T-helper 2 cell treated with Interferon-gamma antibody and Interleukin-4, amounts not matched to agents 5 μg/mL and 100 μg/mL, for 36 hours (primary cell): ENCODE measurements at regions not wholly inside any gene's neighbourhood (a gene's known extent, or its start where the extent isn't known, plus 50 kb on each side); places are given as distances from the start of the nearest gene placed in this dataset.

ENCODE experiments used
- DNase-seq: peaks from one replicate; pipeline ENCODE4 v3.0.0; 2021; ENCODE audit warnings: low spot score
- H3K27ac Mint-ChIP-seq: one replicate; pipeline ENCODE4 v1.8.0; 2021; ENCODE audit warnings: mild to moderate bottlenecking, mixed read lengths
- H3K27me3 Mint-ChIP-seq: one replicate; pipeline ENCODE4 v1.8.0; 2021; ENCODE audit warnings: low read depth, mixed read lengths
- H3K36me3 Mint-ChIP-seq: one replicate; pipeline ENCODE4 v1.8.0; 2021; ENCODE audit warnings: low read depth, mixed read lengths
- H3K4me1 Mint-ChIP-seq: one replicate; pipeline ENCODE4 v1.8.0; 2021; ENCODE audit warnings: low read depth, mixed read lengths
- H3K4me3 Mint-ChIP-seq: one replicate; pipeline ENCODE4 v1.8.0; 2022; ENCODE audit warnings: mild to moderate bottlenecking, moderate library complexity, mixed read lengths
- H3K9me3 Mint-ChIP-seq: one replicate; pipeline ENCODE4 v1.8.0; 2021; ENCODE audit warnings: mixed read lengths

DNA sequence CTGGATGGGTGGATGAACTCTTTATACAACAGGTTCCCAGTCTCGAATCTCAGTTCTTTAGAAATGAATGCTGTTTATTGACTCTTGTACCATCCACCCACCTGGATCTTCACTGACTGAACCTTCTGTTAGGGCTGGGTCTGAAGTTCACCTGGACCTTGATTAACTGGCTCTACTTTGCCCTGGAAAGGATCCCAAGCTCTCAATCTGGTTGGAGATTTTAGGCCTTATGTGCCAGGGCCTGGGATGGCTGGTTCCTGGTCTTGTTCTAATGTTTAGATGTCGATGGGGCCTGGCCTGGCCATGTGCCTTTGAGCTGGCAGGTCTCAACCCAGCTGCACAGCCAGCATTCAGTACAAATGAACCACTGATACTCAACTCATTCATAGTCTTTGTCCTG is 76.5 kb upstream of the MED13L start:
- H3K4me3 Mint-ChIP-seq, result no peak overlapping the region
- no peaks in the 10 kb centered on the region for H3K9me3 Mint-ChIP-seq
- no peak overlapping the region for H3K27ac Mint-ChIP-seq
- no peak for DNase-seq
- peaks cover 6% of the 10 kb centered on the region for H3K4me1 Mint-ChIP-seq
- H3K36me3 Mint-ChIP-seq, result no peaks in the 10 kb centered on the region
- no peaks in the 10 kb centered on the region for H3K27me3 Mint-ChIP-seq

DNA sequence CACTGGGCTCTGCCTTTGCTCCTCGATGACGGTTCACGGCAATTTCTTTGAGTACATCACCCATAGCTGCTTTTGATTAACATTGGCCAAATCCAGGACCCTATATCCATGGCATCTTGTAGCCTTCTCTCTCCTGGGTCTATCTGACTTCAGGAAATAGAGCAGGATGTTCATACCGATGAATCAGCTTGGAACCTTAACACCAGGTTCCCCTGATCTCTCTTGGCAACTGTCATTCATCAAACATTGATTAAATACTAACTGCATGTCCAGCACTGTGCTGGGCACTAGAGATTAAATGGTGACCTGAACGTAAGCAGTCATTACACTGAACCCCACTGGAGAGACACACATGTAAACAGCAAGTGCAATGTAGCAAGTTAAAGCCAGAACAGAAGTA is 77.0 kb upstream of the MED13L start:
- H3K27ac Mint-ChIP-seq, result no peak overlapping the region
- no peak overlapping the region for H3K4me3 Mint-ChIP-seq
- H3K36me3 Mint-ChIP-seq, result no peaks in the 10 kb centered on the region
- no peaks in the 10 kb centered on the region for H3K9me3 Mint-ChIP-seq
- H3K27me3 Mint-ChIP-seq, result no peaks in the 10 kb centered on the region
- DNase-seq, result no peak
- H3K4me1 Mint-ChIP-seq, result peaks cover 12% of the 10 kb centered on the region

DNA sequence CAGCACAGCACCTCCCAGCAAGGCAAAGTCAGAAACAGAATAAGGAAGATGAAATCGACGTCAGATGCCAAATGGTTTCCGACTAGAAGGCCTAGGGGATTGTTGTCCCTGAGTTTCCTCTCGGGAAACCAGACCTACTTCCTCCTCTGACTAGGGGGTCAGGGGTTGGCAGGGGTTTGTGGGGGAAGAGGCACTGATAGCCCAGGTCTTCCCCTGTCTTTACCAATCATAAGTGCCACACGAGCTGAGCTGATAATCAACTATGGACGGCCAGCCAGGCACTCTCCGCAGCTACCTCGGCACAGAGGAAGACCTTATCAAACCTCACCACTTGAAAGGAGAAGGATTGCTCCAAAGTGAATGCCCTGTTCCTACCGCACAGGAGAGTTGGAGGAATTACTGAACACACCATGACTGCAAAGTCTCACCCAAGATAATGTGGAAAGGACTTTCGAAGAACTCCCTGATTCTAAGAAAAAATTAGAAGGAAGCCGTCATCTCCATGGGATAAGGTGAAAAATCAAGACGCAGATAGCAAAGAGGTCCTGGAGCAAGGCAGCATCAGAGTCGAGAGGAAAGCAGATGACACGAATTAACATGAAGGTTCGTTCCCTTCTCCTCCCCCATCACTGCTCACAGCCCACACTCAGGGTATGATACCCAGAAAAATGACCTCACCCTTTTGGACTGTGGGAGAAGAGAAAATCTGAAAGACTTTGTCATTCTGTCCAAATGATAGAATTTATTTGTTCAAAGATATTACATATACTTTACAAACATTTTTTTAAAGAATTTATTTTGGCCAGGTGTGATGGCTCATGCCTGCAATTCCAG is 77.7 kb upstream of the MED13L start:
- H3K4me1 Mint-ChIP-seq, result peaks cover 15% of the 10 kb centered on the region
- DNase-seq, result no peak
- no peaks in the 10 kb centered on the region for H3K27me3 Mint-ChIP-seq
- H3K27ac Mint-ChIP-seq, result no peak overlapping the region
- H3K36me3 Mint-ChIP-seq, result no peaks in the 10 kb centered on the region
- H3K9me3 Mint-ChIP-seq, result no peaks in the 10 kb centered on the region
- no peak overlapping the region for H3K4me3 Mint-ChIP-seq

DNA sequence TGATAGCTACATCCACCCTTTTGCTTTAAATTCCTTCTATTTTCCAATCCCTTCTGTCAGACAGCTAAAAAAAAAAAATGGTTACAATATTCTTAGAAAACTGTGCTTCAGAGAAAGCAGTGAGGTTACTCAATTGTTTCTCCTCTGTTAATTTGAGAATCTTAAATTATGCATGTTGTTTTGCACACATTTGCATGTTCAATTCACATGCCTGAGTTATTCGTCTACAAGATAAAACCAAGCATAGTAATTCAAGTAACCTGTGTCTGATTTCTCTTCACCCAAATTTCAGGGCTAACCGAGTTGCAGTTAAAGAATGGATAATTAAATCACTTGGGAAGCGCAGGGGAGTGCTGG is 81.0 kb upstream of the MED13L start:
- Mint-ChIP-seq H3K4me3 (no peak overlapping the region), H3K4me1 (peaks cover 23% of the 10 kb centered on the region), H3K27ac (no peak overlapping the region)

DNA sequence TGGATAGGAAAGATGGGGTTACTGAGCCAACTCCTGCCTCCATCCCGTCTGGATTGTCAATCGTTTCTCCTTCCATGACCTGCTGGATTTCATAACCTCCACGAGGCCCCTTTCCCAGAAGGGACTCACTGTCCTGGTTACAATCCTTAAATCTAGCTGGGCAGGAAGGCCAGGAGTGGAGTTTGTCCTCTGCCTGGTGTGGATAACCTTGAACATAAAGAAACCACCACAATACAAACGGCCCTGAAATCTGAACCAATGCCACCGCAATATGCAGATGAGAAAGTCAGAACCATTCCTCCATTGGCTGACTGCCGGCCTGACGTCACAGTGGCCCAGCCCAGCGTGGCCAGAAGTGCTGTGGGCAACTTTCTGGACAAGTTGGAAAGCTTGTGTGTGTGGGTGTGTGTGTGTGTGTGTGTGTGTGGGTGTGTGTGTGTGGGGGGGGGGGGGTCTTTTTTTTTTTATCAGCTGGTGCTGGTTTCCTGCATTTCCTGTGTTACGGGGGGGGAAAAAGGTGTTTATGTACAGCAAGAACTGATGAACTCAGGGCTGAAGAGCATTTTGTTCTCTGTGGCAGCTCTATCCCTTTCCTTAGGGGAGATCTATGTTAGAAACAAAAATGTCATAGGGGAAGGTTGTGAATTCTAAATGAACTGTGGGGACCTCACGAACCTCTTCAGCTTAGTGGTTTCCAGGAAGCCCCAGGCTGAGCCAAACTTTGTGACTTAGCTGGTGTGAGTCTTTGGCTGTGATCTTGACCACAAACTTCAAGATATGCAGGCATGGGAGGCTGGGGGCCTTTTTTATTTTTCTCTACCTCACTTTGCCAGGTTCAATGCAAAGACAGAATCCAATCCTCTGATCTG is 81.6 kb upstream of the MED13L start:
- Mint-ChIP-seq H3K4me1 (peaks cover 23% of the 10 kb centered on the region), H3K27ac (peak overlapping the region; percentile 89), H3K9me3 (no peaks in the 10 kb centered on the region), H3K4me3 (peak overlapping the region; percentile 78), H3K27me3 (no peaks in the 10 kb centered on the region), H3K36me3 (no peaks in the 10 kb centered on the region)
- peak; percentile 63 for DNase-seq

More for the DNA sequence above, 81.0 kb upstream of the MED13L start:
- H3K9me3 Mint-ChIP-seq, result no peaks in the 10 kb centered on the region
- no peak for DNase-seq
- H3K27me3 Mint-ChIP-seq, result no peaks in the 10 kb centered on the region
- no peaks in the 10 kb centered on the region for H3K36me3 Mint-ChIP-seq

DNA sequence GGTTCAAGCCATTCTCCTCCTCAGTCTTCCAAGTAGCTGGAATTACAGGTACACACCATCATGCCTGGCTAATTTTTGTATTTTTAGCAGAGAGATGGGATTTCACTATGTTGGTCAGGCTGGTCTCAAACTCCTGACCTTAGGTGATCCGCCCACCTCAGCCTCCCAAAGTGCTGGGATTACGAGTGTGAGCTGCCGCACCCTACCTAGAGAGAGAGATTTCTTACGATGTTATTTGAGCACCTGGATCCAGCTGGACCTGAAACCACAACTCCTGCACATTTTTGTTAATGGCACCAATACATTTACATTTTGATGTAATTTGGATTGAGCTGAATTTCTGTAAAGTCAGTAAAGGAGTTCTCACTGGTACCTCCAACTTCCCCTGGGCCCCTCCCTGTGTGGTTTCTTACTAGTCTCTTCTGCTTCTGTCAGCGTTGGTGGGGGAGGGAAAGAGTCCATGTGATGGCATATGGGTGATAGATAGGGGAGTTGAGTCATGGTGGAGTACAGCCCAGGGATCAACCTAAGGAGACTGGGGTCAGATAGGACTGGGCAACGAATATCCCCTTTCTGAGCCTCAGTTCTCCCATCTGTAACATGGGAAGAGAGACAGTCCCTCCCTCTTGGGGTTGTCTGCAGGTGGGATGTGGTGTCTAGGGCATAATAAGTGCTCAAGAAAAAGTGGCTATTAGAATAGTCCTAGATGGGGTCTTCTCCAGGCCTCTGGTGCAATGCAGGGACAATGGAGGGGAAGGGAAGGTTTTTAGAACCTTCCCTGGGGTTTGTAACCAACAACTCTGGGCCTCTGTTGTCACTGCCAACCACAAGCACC is 83.3 kb upstream of the MED13L start:
- no peaks in the 10 kb centered on the region for H3K9me3 Mint-ChIP-seq
- DNase-seq, result peak; percentile 15
- peaks cover 27% of the 10 kb centered on the region for H3K4me1 Mint-ChIP-seq
- H3K27me3 Mint-ChIP-seq, result no peaks in the 10 kb centered on the region
- peak overlapping the region; percentile 15 for H3K4me3 Mint-ChIP-seq
- H3K27ac Mint-ChIP-seq, result peak overlapping the region; percentile 55
- H3K36me3 Mint-ChIP-seq, result no peaks in the 10 kb centered on the region

DNA sequence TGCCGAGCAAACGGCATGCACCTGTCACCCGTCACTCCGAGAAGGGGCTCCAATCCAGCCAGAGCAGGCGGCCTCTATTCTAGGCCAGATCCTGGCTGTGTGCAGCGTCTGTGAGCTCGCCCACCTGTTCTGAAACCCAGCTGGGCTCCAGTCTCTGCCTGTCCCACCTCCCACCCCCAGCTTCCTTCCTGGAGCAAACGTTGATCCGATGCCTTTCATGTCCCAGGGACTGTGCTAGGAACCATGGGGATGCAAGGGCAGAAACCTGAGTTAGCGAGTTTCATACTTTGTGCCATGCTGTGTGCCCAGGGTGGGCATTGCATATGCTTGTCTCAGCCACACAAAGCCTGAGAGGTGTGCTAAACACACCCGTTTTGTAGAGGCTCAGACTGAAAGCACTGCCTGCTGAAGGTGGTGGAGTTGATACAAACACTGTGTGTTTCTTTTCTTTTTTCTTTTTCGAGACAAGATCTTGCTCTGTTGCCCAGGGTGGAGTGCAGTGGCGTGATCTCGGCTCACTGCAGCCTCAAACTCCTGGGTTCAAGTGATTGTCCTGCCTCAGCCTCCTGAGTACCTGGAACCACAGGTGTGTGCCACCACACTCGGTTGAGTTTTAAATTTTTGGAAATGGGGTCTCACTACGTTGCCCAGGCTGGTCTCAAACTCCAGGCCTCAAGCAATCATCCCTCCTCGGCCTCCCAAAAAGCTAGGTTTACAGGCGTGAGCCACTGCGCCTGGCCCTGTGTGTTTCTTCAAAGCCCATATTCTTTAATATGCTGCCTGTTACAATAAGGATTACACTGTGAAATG is 84.1 kb upstream of the MED13L start:
- H3K9me3 Mint-ChIP-seq, result no peaks in the 10 kb centered on the region
- DNase-seq, result no peak
- no peak overlapping the region for H3K27ac Mint-ChIP-seq
- H3K4me1 Mint-ChIP-seq, result peaks cover 27% of the 10 kb centered on the region
- H3K36me3 Mint-ChIP-seq, result no peaks in the 10 kb centered on the region
- no peak overlapping the region for H3K4me3 Mint-ChIP-seq
- no peaks in the 10 kb centered on the region for H3K27me3 Mint-ChIP-seq

DNA sequence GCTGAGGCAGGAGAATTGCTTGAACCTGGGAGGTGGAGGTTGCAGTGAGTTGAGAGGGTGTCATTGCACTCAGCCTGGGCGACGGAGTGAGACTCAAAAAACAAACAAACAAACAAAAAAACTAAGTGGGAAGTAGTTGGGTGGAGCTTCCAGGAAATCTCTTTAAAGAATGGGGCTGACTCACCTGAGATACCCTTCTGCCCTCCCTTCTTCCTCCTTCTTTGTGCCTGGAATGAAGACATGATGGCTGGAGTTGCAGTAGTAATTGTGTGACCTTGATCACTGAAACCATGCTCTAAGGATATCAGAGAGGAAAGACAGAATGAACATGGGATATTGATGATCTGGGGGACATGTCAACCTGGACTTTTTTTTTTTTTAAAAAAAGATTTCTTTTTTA is 87.6 kb upstream of the MED13L start:
- no peaks in the 10 kb centered on the region for H3K36me3 Mint-ChIP-seq
- DNase-seq, result no peak
- H3K27ac Mint-ChIP-seq, result no peak overlapping the region
- H3K27me3 Mint-ChIP-seq, result no peaks in the 10 kb centered on the region
- H3K4me3 Mint-ChIP-seq, result no peak overlapping the region
- H3K4me1 Mint-ChIP-seq, result peaks cover 12% of the 10 kb centered on the region
- no peaks in the 10 kb centered on the region for H3K9me3 Mint-ChIP-seq

DNA sequence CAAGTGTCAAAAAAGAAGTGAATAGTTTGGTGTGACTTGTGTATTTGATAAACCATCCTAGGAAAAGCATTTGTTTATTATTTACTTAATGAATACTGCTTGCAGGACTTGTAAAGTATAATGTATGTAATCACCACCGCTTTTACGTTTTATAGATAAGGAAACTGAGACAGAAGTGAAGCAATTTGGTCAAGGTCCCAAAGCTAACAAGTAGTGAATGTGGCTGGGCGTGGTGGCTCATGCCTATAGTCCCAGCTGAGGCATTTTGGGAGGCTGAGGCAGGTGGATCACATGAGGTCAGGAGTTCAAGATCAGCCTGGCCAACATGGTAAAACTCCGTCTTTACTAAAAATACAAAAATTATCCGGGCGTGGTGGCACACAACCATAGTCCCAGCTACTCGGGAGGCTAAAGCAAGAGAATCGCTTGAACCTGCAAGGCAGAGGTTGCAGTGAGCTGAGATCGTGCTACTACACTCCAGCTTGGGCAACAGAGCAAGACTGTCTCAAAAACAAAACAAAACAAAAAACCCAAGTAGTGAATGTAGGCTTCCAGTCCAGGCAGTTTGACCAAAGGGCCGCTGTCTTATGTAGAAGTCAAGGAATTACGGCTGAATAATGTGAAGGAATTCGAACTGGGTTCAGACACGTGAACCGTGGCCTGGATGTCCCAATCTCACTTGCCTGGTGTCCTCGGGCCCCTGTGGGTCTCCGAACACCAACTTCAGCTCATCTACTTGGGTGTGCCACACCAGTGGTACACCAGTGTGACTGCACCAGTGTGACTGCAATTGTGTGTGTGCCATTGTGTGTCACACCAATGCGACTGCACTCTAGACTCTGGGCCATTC is 88.3 kb upstream of the MED13L start:
- H3K9me3 Mint-ChIP-seq, result no peaks in the 10 kb centered on the region
- peaks cover 6% of the 10 kb centered on the region for H3K4me1 Mint-ChIP-seq
- DNase-seq, result no peak
- H3K4me3 Mint-ChIP-seq, result no peak overlapping the region
- H3K27ac Mint-ChIP-seq, result no peak overlapping the region
- H3K36me3 Mint-ChIP-seq, result no peaks in the 10 kb centered on the region
- H3K27me3 Mint-ChIP-seq, result no peaks in the 10 kb centered on the region

DNA sequence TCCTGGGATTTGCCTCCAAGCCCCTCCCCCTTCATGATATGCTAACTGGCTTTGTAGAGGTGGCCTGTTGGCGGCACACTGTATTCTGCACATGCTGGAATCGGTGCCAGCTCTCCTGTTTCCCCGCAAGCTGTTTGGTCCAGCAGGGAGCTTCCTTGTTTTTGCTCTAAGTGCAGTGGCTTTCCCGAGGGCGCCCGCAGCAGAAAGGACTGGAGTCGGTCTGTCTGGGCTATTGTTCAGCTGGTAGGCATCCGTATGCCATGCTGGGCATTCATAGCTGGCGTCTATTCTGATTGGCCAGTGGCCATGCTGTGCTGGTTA is 88.9 kb upstream of the MED13L start:
- H3K4me3 Mint-ChIP-seq, result no peak overlapping the region
- H3K27me3 Mint-ChIP-seq, result no peaks in the 10 kb centered on the region
- no peak overlapping the region for H3K27ac Mint-ChIP-seq
- H3K36me3 Mint-ChIP-seq, result no peaks in the 10 kb centered on the region
- DNase-seq, result no peak
- no peaks in the 10 kb centered on the region for H3K9me3 Mint-ChIP-seq
- peaks cover 3% of the 10 kb centered on the region for H3K4me1 Mint-ChIP-seq

DNA sequence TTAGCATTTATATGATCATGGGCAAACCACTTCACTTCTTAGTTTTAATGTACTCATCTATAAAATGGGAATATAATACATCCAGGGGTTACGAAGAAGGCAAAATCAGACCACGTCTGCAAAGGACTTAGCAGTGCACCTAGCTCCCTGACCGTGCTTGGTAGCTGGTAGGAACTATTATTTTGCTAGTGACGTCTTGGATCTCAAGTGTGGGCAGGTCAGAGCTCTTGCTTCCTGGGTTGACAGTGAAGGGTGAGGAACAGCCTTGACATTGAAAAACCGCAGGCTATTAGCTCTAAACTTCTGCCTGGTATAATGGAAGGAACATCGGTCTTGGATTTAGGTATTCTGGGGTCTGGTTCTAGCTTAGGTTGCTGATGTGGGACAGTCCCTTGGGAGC is 89.3 kb upstream of the MED13L start:
- DNase-seq, result no peak
- no peaks in the 10 kb centered on the region for H3K27me3 Mint-ChIP-seq
- H3K36me3 Mint-ChIP-seq, result no peaks in the 10 kb centered on the region
- H3K4me3 Mint-ChIP-seq, result no peak overlapping the region
- no peak overlapping the region for H3K27ac Mint-ChIP-seq
- no peaks in the 10 kb centered on the region for H3K9me3 Mint-ChIP-seq
- peaks cover 3% of the 10 kb centered on the region for H3K4me1 Mint-ChIP-seq

DNA sequence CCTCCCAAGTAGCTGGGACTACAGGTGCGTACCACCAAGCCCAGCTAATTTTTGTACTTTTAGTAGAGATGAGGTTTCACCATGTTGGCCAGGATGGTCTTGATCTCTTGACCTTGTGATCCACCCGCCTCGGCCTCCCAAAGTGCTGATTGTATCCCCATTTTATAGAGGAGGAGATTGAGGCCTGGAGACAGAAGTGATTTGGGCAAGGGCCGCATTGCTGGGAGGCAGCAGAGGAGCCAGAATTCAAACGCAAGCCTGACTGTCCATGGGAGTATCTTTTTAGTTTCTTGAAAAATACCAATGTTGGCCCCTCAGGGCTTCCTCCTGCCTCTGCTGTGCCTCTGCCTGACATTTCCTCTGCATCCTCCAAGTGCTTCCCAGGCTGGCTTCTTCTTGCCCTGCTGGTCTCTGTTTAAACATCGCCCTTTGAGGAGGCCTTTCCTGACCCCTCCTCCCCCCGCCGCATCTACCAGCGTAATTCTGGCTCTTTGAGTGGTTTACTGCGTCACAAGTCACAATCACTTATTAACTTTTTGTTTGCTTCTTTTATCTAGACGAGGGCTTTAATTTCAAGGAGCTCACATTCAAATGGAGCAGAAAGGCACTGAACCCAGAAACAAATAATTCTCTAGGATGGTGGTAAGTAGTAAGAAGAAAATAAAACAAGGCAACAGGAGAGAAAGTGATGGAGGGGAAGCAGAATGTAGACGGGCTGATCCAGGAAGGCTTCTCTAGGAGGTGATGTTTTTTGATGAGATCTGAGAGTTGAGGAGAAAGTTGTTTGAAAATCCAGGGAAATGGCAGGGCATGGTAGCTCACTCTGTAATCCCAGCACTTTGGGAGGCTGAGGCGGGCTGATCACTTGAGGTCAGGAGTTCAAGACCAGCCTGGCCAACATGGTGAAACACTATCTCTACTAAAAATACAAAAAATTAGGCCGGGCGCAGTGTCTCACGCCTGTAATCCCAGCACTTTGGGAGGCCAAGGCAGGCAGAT is 91.0 kb upstream of the MED13L start:
- no peak overlapping the region for H3K4me3 Mint-ChIP-seq

More for the DNA sequence above, 91.0 kb upstream of the MED13L start:
- H3K27ac Mint-ChIP-seq, result no peak overlapping the region
- no peaks in the 10 kb centered on the region for H3K36me3 Mint-ChIP-seq
- peaks cover 3% of the 10 kb centered on the region for H3K4me1 Mint-ChIP-seq
- H3K9me3 Mint-ChIP-seq, result no peaks in the 10 kb centered on the region
- no peak for DNase-seq
- no peaks in the 10 kb centered on the region for H3K27me3 Mint-ChIP-seq
